CD4-positive, alpha-beta memory T cell (primary cell): ENCODE measurements at regions not wholly inside any gene's neighbourhood (a gene's known extent, or its start where the extent isn't known, plus 50 kb on each side); places are given as distances from the start of the nearest gene placed in this dataset.
"Not testable (repeated sequence)": the region's sequence is repeated elsewhere in the genome, so short reads cannot be mapped to it uniquely, and the experiment has no call there.

Source experiments
- CTCF ChIA-PET: fragments of 350-600 bp; sonication (Branson Sonifier 250); formaldehyde crosslinking; loops from one replicate; lab custom pipeline; 2021; ENCODE audit warnings: inconsistent platforms; ENCODE audit not compliant: partially characterized antibody; lab: Charles Lee
- POLR2A ChIA-PET: fragments of 350-600 bp; sonication (Branson Sonifier 250); formaldehyde crosslinking; loops from one replicate; lab custom pipeline; 2021; ENCODE audit not compliant: partially characterized antibody; lab: Charles Lee
- DNase-seq, 5 donors: peaks; one replicate each; pipeline versions ENCODE4 v3.0.0 to v3.0.0-alpha.2; 2020 to 2022; ENCODE audit warnings: mixed read lengths in 1 of 5
- H3K27ac ChIP-seq: one replicate; pipeline ENCODE4 v1.7.0; 2013; ENCODE audit warnings: low read depth, low read length
- H3K27me3 ChIP-seq: 2 replicates; pipeline ENCODE4 v1.7.0; 2013; ENCODE audit warnings: mild to moderate bottlenecking, low read length, moderate library complexity; ENCODE audit not compliant: insufficient read depth
- H3K36me3 ChIP-seq: 2 replicates; pipeline ENCODE4 v1.7.0; 2013; ENCODE audit warnings: mild to moderate bottlenecking, low read length, moderate library complexity; ENCODE audit not compliant: insufficient read depth
- H3K4me1 ChIP-seq: 2 replicates; pipeline ENCODE4 v1.7.0; 2013; ENCODE audit warnings: mild to moderate bottlenecking, low read length, moderate library complexity; ENCODE audit not compliant: insufficient read depth
- H3K4me3 ChIP-seq, 2 donors: one replicate each; pipeline ENCODE4 v1.7.0; 2013; ENCODE audit warnings: low read length in 2 of 2, mild to moderate bottlenecking in 1 of 2
- H3K9me3 ChIP-seq, 2 donors: one replicate each; pipeline ENCODE4 v1.7.0; 2013; ENCODE audit warnings: low read length in 2 of 2, control low read depth in 1 of 2; ENCODE audit not compliant: control insufficient read depth in 1 of 2
- H3K27ac Mint-ChIP-seq, 7 donors: one replicate each; pipeline ENCODE4 v1.8.0; 2020 to 2021; ENCODE audit warnings: mixed read lengths in 7 of 7, mild to moderate bottlenecking in 6 of 7, inconsistent platforms in 3 of 7, moderate library complexity in 3 of 7
- H3K27me3 Mint-ChIP-seq, 2 donors: one replicate each; pipeline ENCODE4 v1.8.0; 2020 to 2021; ENCODE audit warnings: mixed read lengths in 2 of 2
- H3K36me3 Mint-ChIP-seq, 2 donors: one replicate each; pipeline ENCODE4 v1.8.0; 2020 to 2021; ENCODE audit warnings: mixed read lengths in 2 of 2, inconsistent platforms in 1 of 2, mild to moderate bottlenecking in 1 of 2
- H3K4me1 Mint-ChIP-seq, 4 donors: one replicate each; pipeline ENCODE4 v1.8.0; 2020 to 2021; ENCODE audit warnings: mixed read lengths in 4 of 4, mild to moderate bottlenecking in 1 of 4
- H3K4me3 Mint-ChIP-seq, 8 donors: one replicate each; pipeline ENCODE4 v1.8.0; 2020 to 2021; ENCODE audit warnings: mixed read lengths in 8 of 8, mild to moderate bottlenecking in 7 of 8, moderate library complexity in 6 of 8, inconsistent platforms in 3 of 8
- H3K9me3 Mint-ChIP-seq, 8 donors: one replicate each; pipeline ENCODE4 v1.8.0; 2020 to 2021; ENCODE audit warnings: mixed read lengths in 8 of 8, mild to moderate bottlenecking in 5 of 8, inconsistent platforms in 3 of 8, moderate library complexity in 1 of 8
- intact Hi-C: fragments of 100-400 bp; cut with micrococcal nuclease; formaldehyde crosslinking; loops from one replicate; pipeline ENCODE4 v1.15.1; 2023

DNA sequence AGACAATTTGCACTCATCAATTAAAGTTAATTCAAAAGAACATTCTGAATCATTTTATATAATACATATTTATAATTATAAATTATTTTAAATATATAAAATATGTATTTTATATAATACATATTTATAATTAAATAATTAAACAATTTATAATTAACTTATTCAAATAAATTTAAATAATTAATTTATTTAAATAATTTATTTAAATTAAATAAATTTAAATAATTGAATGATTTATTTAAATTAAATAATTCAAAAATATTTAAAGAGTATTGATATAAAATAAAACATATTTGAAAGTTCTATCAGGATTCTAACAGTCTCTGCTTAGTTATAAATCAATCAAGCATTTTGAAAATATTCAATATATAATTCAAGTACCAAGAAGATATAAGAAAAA, 775.5 kb upstream of the CTNND2 start:
- no peaks in the 10 kb centered on the region for H3K36me3 ChIP-seq
- H3K9me3 Mint-ChIP-seq = peaks cover 5 to 18% (median 8%) of the 10 kb centered on the region in 8 donors

DNA sequence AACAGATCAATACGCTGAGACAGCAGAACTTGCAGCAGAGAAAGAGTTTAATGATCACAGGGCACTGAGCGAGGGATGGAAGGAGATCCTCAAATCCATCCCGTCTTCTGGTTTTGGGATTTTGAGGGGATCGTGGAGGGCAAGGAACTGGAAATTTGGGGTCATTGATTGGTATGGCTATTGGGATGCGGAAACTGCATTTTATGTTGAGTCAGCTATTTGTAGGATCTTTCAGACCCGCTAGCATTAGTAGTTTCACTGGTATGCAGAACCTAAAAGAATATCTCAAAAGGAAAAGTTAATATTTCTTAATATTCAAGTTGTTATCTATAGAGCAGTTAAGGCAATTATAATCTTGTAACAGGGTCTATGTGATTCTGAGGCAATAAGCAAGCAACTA, 771.7 kb upstream of the CTNND2 start:
- no peak for DNase-seq
- Histone ChIP-seq H3K36me3 (no peaks in the 10 kb centered on the region), H3K4me3 (no peak overlapping the region), H3K9me3 (peaks cover 0 to 3% of the 10 kb centered on the region in 2 donors), H3K4me1 (no peaks in the 10 kb centered on the region), H3K27ac (no peak overlapping the region), H3K27me3 (no peaks in the 10 kb centered on the region)
- ChIA-PET CTCF (no interaction called here), POLR2A (no interaction called here)
- Mint-ChIP-seq H3K4me3 (no peak overlapping the region), H3K36me3 (peaks cover 0 to 3% of the 10 kb centered on the region in 2 donors), H3K4me1 (no peaks in the 10 kb centered on the region), H3K27me3 (no peaks in the 10 kb centered on the region), H3K27ac (no peak overlapping the region), H3K9me3 (peaks cover 6 to 18% (median 12%) of the 10 kb centered on the region in 8 donors)
- intact Hi-C loops = no loop called here

More for the DNA sequence above, 775.5 kb upstream of the CTNND2 start:
- no peaks in the 10 kb centered on the region for H3K4me1 Mint-ChIP-seq
- Histone ChIP-seq H3K27me3 (no peaks in the 10 kb centered on the region), H3K27ac (no peak overlapping the region), H3K4me3 (no peak overlapping the region), H3K4me1 (no peaks in the 10 kb centered on the region), H3K9me3 (peaks cover 0 to 3% of the 10 kb centered on the region in 2 donors)
- DNase-seq = no peak
- ChIA-PET CTCF (no interaction called here), POLR2A (no interaction called here)
- H3K27me3 Mint-ChIP-seq = no peaks in the 10 kb centered on the region
- no peak overlapping the region for H3K4me3 Mint-ChIP-seq
- H3K27ac Mint-ChIP-seq = no peak overlapping the region
- H3K36me3 Mint-ChIP-seq = peaks cover 0 to 3% of the 10 kb centered on the region in 2 donors
- intact Hi-C loops = no loop called here

GRCh38 chr5:12672141-12672540, 767.9 kb upstream of the CTNND2 start:
- intact Hi-C loops = no loop called here
- Mint-ChIP-seq H3K36me3 (peaks cover 0 to 3% of the 10 kb centered on the region in 2 donors), H3K9me3 (peaks cover 4 to 27% (median 14%) of the 10 kb centered on the region in 8 donors), H3K27me3 (no peaks in the 10 kb centered on the region), H3K4me1 (no peaks in the 10 kb centered on the region), H3K27ac (no peak overlapping the region), H3K4me3 (no peak overlapping the region)
- Histone ChIP-seq H3K27me3 (no peaks in the 10 kb centered on the region), H3K9me3 (peaks cover 0 to 3% of the 10 kb centered on the region in 2 donors), H3K4me3 (no peak overlapping the region), H3K27ac (no peak overlapping the region), H3K4me1 (no peaks in the 10 kb centered on the region), H3K36me3 (no peaks in the 10 kb centered on the region)
- ChIA-PET POLR2A (no interaction called here), CTCF (no interaction called here)
- DNase-seq = no peak

GRCh38 chr5:12669326-12669725, 765.1 kb upstream of the CTNND2 start:
- no peak overlapping the region for H3K4me3 Mint-ChIP-seq
- no peaks in the 10 kb centered on the region for H3K27me3 ChIP-seq
- ChIA-PET CTCF (no interaction called here), POLR2A (no interaction called here)
- H3K9me3 ChIP-seq = no peaks in the 10 kb centered on the region
- H3K27ac ChIP-seq = no peak overlapping the region
- intact Hi-C loops = no loop called here
- no peak overlapping the region for H3K27ac Mint-ChIP-seq
- H3K4me1 ChIP-seq = no peaks in the 10 kb centered on the region
- H3K27me3 Mint-ChIP-seq = no peaks in the 10 kb centered on the region
- no peaks in the 10 kb centered on the region for H3K4me1 Mint-ChIP-seq
- H3K4me3 ChIP-seq = no peak overlapping the region
- H3K9me3 Mint-ChIP-seq = peaks cover 4 to 28% (median 15%) of the 10 kb centered on the region in 8 donors
- no peaks in the 10 kb centered on the region for H3K36me3 ChIP-seq
- no peaks in the 10 kb centered on the region for H3K36me3 Mint-ChIP-seq
- no peak for DNase-seq

GRCh38 chr5:12668564-12668963, 764.3 kb upstream of the CTNND2 start:
- POLR2A ChIA-PET = no interaction called here
- DNase-seq = no peak
- intact Hi-C loops = no loop called here
- H3K9me3 Mint-ChIP-seq = peaks cover 4 to 28% (median 18%) of the 10 kb centered on the region in 8 donors
- Histone ChIP-seq H3K27me3 (no peaks in the 10 kb centered on the region), H3K27ac (no peak overlapping the region), H3K9me3 (no peaks in the 10 kb centered on the region), H3K36me3 (no peaks in the 10 kb centered on the region), H3K4me1 (no peaks in the 10 kb centered on the region), H3K4me3 (no peak overlapping the region)
- CTCF ChIA-PET = no interaction called here
- no peaks in the 10 kb centered on the region for H3K27me3 Mint-ChIP-seq
- H3K4me1 Mint-ChIP-seq = no peaks in the 10 kb centered on the region
- H3K27ac Mint-ChIP-seq = no peak overlapping the region
- H3K4me3 Mint-ChIP-seq = no peak overlapping the region
- no peaks in the 10 kb centered on the region for H3K36me3 Mint-ChIP-seq

- H3K27me3 ChIP-seq, CTCF ChIA-PET, H3K27ac ChIP-seq, POLR2A ChIA-PET, H3K4me3 ChIP-seq, H3K4me3 Mint-ChIP-seq, intact Hi-C loops, H3K9me3 ChIP-seq, DNase-seq, H3K27ac Mint-ChIP-seq, H3K36me3 Mint-ChIP-seq, H3K4me1 ChIP-seq, H3K36me3 ChIP-seq, H3K4me1 Mint-ChIP-seq, H3K27me3 Mint-ChIP-seq: not testable (repeated sequence)
- H3K9me3 Mint-ChIP-seq = peaks cover 4 to 30% (median 17%) of the 10 kb centered on the region in 8 donors
Measured at GRCh38 chr5:12667818-12668217, 763.6 kb upstream of the CTNND2 start.

DNA sequence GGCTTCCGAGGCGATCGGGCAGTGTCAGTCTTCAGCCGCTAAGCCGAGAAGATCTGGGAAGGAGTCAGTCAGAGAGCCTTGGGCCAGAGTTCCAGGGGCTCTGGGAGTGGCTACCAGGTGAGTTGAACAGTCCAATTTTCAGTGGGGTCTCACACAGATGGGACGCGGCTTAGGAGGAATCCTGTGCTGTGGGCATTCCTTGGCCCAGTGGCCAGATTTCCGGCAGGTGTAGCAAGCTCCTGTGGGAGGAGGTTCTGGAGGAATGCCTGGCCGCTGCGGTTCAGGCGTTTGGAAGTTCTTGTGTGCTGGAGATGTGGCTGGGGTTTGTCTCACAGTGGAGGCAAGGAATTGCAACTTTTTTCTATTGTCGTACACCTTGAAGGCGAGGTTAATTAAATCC, 761.5 kb upstream of the CTNND2 start:
- H3K9me3 Mint-ChIP-seq = peaks cover 2 to 33% (median 21%) of the 10 kb centered on the region in 8 donors
- H3K4me3 ChIP-seq, H3K4me1 Mint-ChIP-seq, H3K9me3 ChIP-seq, POLR2A ChIA-PET, H3K36me3 Mint-ChIP-seq, H3K36me3 ChIP-seq, H3K4me3 Mint-ChIP-seq, H3K27me3 ChIP-seq, H3K27ac ChIP-seq, H3K4me1 ChIP-seq, intact Hi-C loops, H3K27me3 Mint-ChIP-seq, DNase-seq, H3K27ac Mint-ChIP-seq, CTCF ChIA-PET: not testable (repeated sequence)
